ENCODE measurements at regions not wholly inside any gene's neighbourhood (a gene's known extent, or its start where the extent isn't known, plus 50 kb on each side); places are given as distances from the start of the nearest gene placed in this dataset.

GRCh38 chr11:115890500-115890899 lies 386.3 kb upstream of the CADM1 start:
- H3K27ac ChIP-seq (ENCODE audit: low read depth, low read length, poor library complexity, severe bottlenecking), result no peak overlapping the region
- no peaks in the 10 kb centered on the region for H3K4me1 ChIP-seq (ENCODE audit: insufficient read depth, low read length, severe bottlenecking)
- no peaks in the 10 kb centered on the region for H3F3A ChIP-seq (ENCODE audit: insufficient read depth, low read length)
- no peaks in the 10 kb centered on the region for H3K79me2 ChIP-seq (ENCODE audit: insufficient read depth, low read length)
- H2AFZ ChIP-seq (ENCODE audit: low read length), result no peak overlapping the region
- no peak overlapping the region for H3K4me2 ChIP-seq (ENCODE audit: low read length)
- no peaks in the 10 kb centered on the region for H4K20me1 ChIP-seq (ENCODE audit: insufficient read depth, low read length)
- no peaks in the 10 kb centered on the region for H3K9me3 ChIP-seq (ENCODE audit: low read length)
- no peak overlapping the region for H3K9ac ChIP-seq (ENCODE audit: low read length)
- H3K4me3 ChIP-seq (ENCODE audit: low read depth, low read length, poor library complexity, severe bottlenecking), result no peak overlapping the region
- no peaks in the 10 kb centered on the region for H3K9me2 ChIP-seq (ENCODE audit: low read depth, low read length)
- TF ChIP-seq CTCF (IDR thresholded peaks at IDR 0.05; ENCODE audit: low read length) (no peak), EZH2 (IDR thresholded peaks at IDR 0.05; ENCODE audit: borderline replicate concordance, low read length) (no peak)
- H3K27me3 ChIP-seq (ENCODE audit: insufficient read depth, low read length), result no peaks in the 10 kb centered on the region
- no peaks in the 10 kb centered on the region for H3K36me3 ChIP-seq (ENCODE audit: insufficient read depth, low read length)

GRCh38 chr11:115889712-115890111 lies 385.5 kb upstream of the CADM1 start:
- Histone ChIP-seq H3K9ac (ENCODE audit: low read length) (no peak overlapping the region), H4K20me1 (ENCODE audit: insufficient read depth, low read length) (no peaks in the 10 kb centered on the region), H3K4me2 (ENCODE audit: low read length) (no peak overlapping the region), H3K4me1 (ENCODE audit: insufficient read depth, low read length, severe bottlenecking) (no peaks in the 10 kb centered on the region), H3K27me3 (ENCODE audit: insufficient read depth, low read length) (no peaks in the 10 kb centered on the region), H3K4me3 (ENCODE audit: low read depth, low read length, poor library complexity, severe bottlenecking) (no peak overlapping the region), H3K9me3 (ENCODE audit: low read length) (no peaks in the 10 kb centered on the region), H3K36me3 (ENCODE audit: insufficient read depth, low read length) (no peaks in the 10 kb centered on the region), H3K79me2 (ENCODE audit: insufficient read depth, low read length) (no peaks in the 10 kb centered on the region), H3K9me2 (ENCODE audit: low read depth, low read length) (no peaks in the 10 kb centered on the region), H2AFZ (ENCODE audit: low read length) (no peak overlapping the region), H3K27ac (ENCODE audit: low read depth, low read length, poor library complexity, severe bottlenecking) (no peak overlapping the region), H3F3A (ENCODE audit: insufficient read depth, low read length) (no peaks in the 10 kb centered on the region)
- no peak for TF ChIP-seq EZH2 (IDR thresholded peaks at IDR 0.05; ENCODE audit: borderline replicate concordance, low read length)
- no peak for TF ChIP-seq CTCF (IDR thresholded peaks at IDR 0.05; ENCODE audit: low read length)

GRCh38 chr11:115887727-115888126 lies 383.5 kb upstream of the CADM1 start:
- Histone ChIP-seq H2AFZ (ENCODE audit: low read length) (no peak overlapping the region), H3K4me3 (ENCODE audit: low read depth, low read length, poor library complexity, severe bottlenecking) (no peak overlapping the region), H3K4me1 (ENCODE audit: insufficient read depth, low read length, severe bottlenecking) (no peaks in the 10 kb centered on the region), H3K27me3 (ENCODE audit: insufficient read depth, low read length) (no peaks in the 10 kb centered on the region), H4K20me1 (ENCODE audit: insufficient read depth, low read length) (no peaks in the 10 kb centered on the region), H3F3A (ENCODE audit: insufficient read depth, low read length) (no peaks in the 10 kb centered on the region), H3K9me2 (ENCODE audit: low read depth, low read length) (no peaks in the 10 kb centered on the region), H3K9me3 (ENCODE audit: low read length) (no peaks in the 10 kb centered on the region), H3K4me2 (ENCODE audit: low read length) (no peak overlapping the region), H3K36me3 (ENCODE audit: insufficient read depth, low read length) (no peaks in the 10 kb centered on the region), H3K27ac (ENCODE audit: low read depth, low read length, poor library complexity, severe bottlenecking) (no peak overlapping the region), H3K9ac (ENCODE audit: low read length) (no peak overlapping the region), H3K79me2 (ENCODE audit: insufficient read depth, low read length) (no peaks in the 10 kb centered on the region)
- TF ChIP-seq CTCF (IDR thresholded peaks at IDR 0.05; ENCODE audit: low read length) (no peak), EZH2 (IDR thresholded peaks at IDR 0.05; ENCODE audit: borderline replicate concordance, low read length) (no peak)

Data from OCI-LY1 (cell line).